HCT116 (cell line): ENCODE measurements at regions not wholly inside any gene's neighbourhood (a gene's known extent, or its start where the extent isn't known, plus 50 kb on each side); places are given as distances from the start of the nearest gene placed in this dataset.

Source experiments
- ATAC-seq: fragments of 200-7000 bp; cut with Tn5 transposase; 2 replicates; pipeline ENCODE4 v1.9.1; 2020; ENCODE audit warnings: mild to moderate bottlenecking, moderate library complexity
- BruUV-seq: library from RNA; stranded (reverse); fragments of 400-500 nt; replicated peaks from 2 replicates; lab custom pipeline; 2021; lab: Mats Ljungman, UMichigan
- CTCF ChIA-PET: fragments of 300-600 bp; sonication (Branson Sonifier 250); formaldehyde crosslinking; loops from one replicate; lab custom pipeline; 2021; ENCODE audit warnings: antibody characterized with exemption; lab: Charles Lee
- POLR2A ChIA-PET: fragments of 300-600, 350-600 bp; sonication (Branson Sonifier 250); formaldehyde crosslinking; loops from one replicate; lab custom pipeline; 2021; ENCODE audit warnings: antibody characterized with exemption; lab: Charles Lee
- RAD21 ChIA-PET, 2 experiments: fragments of 300-600 bp; sonication (Branson Sonifier 250); formaldehyde crosslinking; loops; one replicate each; lab custom pipeline; 2023; ENCODE audit warnings: low total read pairs in 2 of 2; ENCODE audit not compliant: uncharacterized antibody in 2 of 2, unreplicated experiment in 2 of 2, low non-redundant PET in 1 of 2; lab: Charles Lee
- DNase-seq: peaks from one replicate; pipeline ENCODE4 v3.0.0-alpha.2; 2010; ENCODE audit warnings: low read depth, low spot score
- H2AFZ ChIP-seq: fragments of 200-600 bp; shearing (Covaris generic), sonication (generic); 2 replicates; pipeline ENCODE4 v1.6.1; 2017; ENCODE audit warnings: low read depth, mixed run types, mixed read lengths, antibody characterized with exemption, low read length; ENCODE audit not compliant: poor library complexity, severe bottlenecking
- H3K27ac ChIP-seq: 2 replicates; pipeline ENCODE4 v1.5.1; 2012; ENCODE audit warnings: low read depth, low read length
- H3K27me3 ChIP-seq: fragments of 200-600 bp; sonication (generic); 2 replicates; pipeline ENCODE4 v1.6.1; 2016; ENCODE audit warnings: mixed run types, low read length, mixed read lengths; ENCODE audit not compliant: insufficient read depth
- H3K36me3 ChIP-seq, 2 experiments: fragments of 200-500 bp in 1 of 2; fragments of 200-600 bp in 1 of 2; sonication (Bioruptor generic) in 1 of 2; sonication (generic) in 1 of 2; 2 replicates each; pipeline versions ENCODE4 v1.5.1 to v1.6.1; 2014 to 2016; ENCODE audit warnings: low read length in 2 of 2, inconsistent platforms in 1 of 2, mixed read lengths in 1 of 2, mixed run types in 1 of 2; ENCODE audit not compliant: insufficient read depth in 2 of 2, control insufficient read depth in 1 of 2
- H3K4me1 ChIP-seq, 2 experiments: fragments of 200-600 bp in 1 of 2; sonication (generic) in 1 of 2; 2 replicates each; pipeline versions ENCODE4 v1.5.1 to v1.6.1; 2012 to 2017; ENCODE audit warnings: low read length in 2 of 2, inconsistent platforms in 1 of 2, mild to moderate bottlenecking in 1 of 2, mixed read lengths in 1 of 2, mixed run types in 1 of 2, moderate library complexity in 1 of 2; ENCODE audit not compliant: insufficient read depth in 2 of 2, control insufficient read depth in 1 of 2
- H3K4me2 ChIP-seq: fragments of 200-600 bp; sonication (generic); 2 replicates; pipeline ENCODE4 v1.6.1; 2017; ENCODE audit warnings: mixed run types, low read length, mixed read lengths
- H3K4me3 ChIP-seq, 2 experiments: fragments of 200-600 bp in 1 of 2; sonication (generic) in 1 of 2; replicated peaks in 1 of 2; 2 replicates each; pipeline ENCODE4 v1.5.1; 2011 to 2016; ENCODE audit warnings: low read length in 2 of 2, control low read depth in 1 of 2, low read depth in 1 of 2, mild to moderate bottlenecking in 1 of 2, mixed read lengths in 1 of 2, mixed run types in 1 of 2
- H3K79me2 ChIP-seq: fragments of 200-600 bp; sonication (generic); 2 replicates; pipeline ENCODE4 v1.6.1; 2017; ENCODE audit warnings: mild to moderate bottlenecking, mixed run types, low read length, moderate library complexity, mixed read lengths; ENCODE audit not compliant: insufficient read depth
- H3K9ac ChIP-seq: fragments of 200-600 bp; sonication (generic); 2 replicates; pipeline ENCODE4 v1.6.1; 2016; ENCODE audit warnings: low read length, mixed read lengths
- H3K9me2 ChIP-seq: fragments of 200-600 bp; sonication (generic), shearing (Covaris generic); 2 replicates; pipeline ENCODE4 v1.6.1; 2017; ENCODE audit warnings: mixed run types, mild to moderate bottlenecking, moderate library complexity; ENCODE audit not compliant: insufficient read depth
- H3K9me3 ChIP-seq, 2 experiments: fragments of 200-500 bp in 1 of 2; fragments of 200-600 bp in 1 of 2; sonication (Bioruptor generic) in 1 of 2; sonication (generic) in 1 of 2; 2 replicates each; pipeline ENCODE4 v1.6.1; 2014 to 2017; ENCODE audit warnings: low read length in 2 of 2, mixed read lengths in 2 of 2, inconsistent platforms in 1 of 2, low read depth in 1 of 2, mild to moderate bottlenecking in 1 of 2, mixed run types in 1 of 2, moderate library complexity in 1 of 2; ENCODE audit not compliant: control insufficient read depth in 1 of 2, insufficient read depth in 1 of 2
- H4K20me1 ChIP-seq: fragments of 200-600 bp; sonication (generic), shearing (Covaris generic); 2 replicates; pipeline ENCODE4 v1.6.1; 2017; ENCODE audit warnings: mixed run types, mild to moderate bottlenecking, moderate library complexity; ENCODE audit not compliant: insufficient read depth
- CEBPB ChIP-seq: IDR thresholded peaks from 2 replicates; pipeline ENCODE4 v1.6.1; 2012; ENCODE audit warnings: low read depth
- CTCF ChIP-seq, 3 experiments: fragments of 200-600 bp in 1 of 3; sonication (generic) in 1 of 3; IDR thresholded peaks in 2 of 3; conservative IDR thresholded peaks in 1 of 3; 2 replicates each; pipeline ENCODE4 v1.5.1; 2012 to 2017; ENCODE audit warnings: low read depth in 2 of 3, low read length in 2 of 3, antibody characterized with exemption in 1 of 3, borderline replicate concordance in 1 of 3, control low read depth in 1 of 3, mild to moderate bottlenecking in 1 of 3, mixed read lengths in 1 of 3, mixed run types in 1 of 3, moderate library complexity in 1 of 3; ENCODE audit not compliant: insufficient read depth in 1 of 3
- ELF1 ChIP-seq: IDR thresholded peaks from 2 replicates; pipeline ENCODE4 v1.6.1; 2012; ENCODE audit warnings: low read depth, borderline replicate concordance
- MAX ChIP-seq: IDR thresholded peaks from 2 replicates; pipeline ENCODE4 v1.6.1; 2012
- SP1 ChIP-seq: IDR thresholded peaks from 2 replicates; pipeline ENCODE4 v1.6.1; 2012; ENCODE audit warnings: low read depth
- SRF ChIP-seq: IDR thresholded peaks from 2 replicates; pipeline ENCODE4 v1.6.1; 2012; ENCODE audit warnings: low read depth
- TCF7L2 ChIP-seq: IDR thresholded peaks from 2 replicates; pipeline ENCODE4 v1.7.0; 2011; ENCODE audit warnings: borderline replicate concordance, inconsistent platforms; ENCODE audit not compliant: insufficient read depth, insufficient read length; ENCODE audit errors: extremely low read depth
- ZBTB33 ChIP-seq: IDR thresholded peaks from 2 replicates; pipeline ENCODE4 v1.6.1; 2011; ENCODE audit warnings: mild to moderate bottlenecking, low read length, moderate library complexity; ENCODE audit not compliant: insufficient replicate concordance; ENCODE audit errors: extremely low read depth
- ZNF274 ChIP-seq: fragments of 200-500 bp; sonication (Bioruptor generic); IDR thresholded peaks from 2 replicates; pipeline ENCODE4 v1.6.1; 2014; ENCODE audit warnings: mild to moderate bottlenecking, low read depth, low read length, inconsistent platforms
- intact Hi-C: fragments of 100-400 bp; cut with micrococcal nuclease; formaldehyde crosslinking; loops from 2 replicates; pipeline ENCODE4 v1.10.0; 2022

- ChIA-PET POLR2A (no interaction called here), CTCF (no interaction called here), RAD21 (no interaction called here)
- no peaks in the 10 kb centered on the region for H4K20me1 ChIP-seq
- no TSS peak for BruUV-seq
- H3K4me1 ChIP-seq: no peaks in the 10 kb centered on the region
- no peaks in the 10 kb centered on the region for H3K36me3 ChIP-seq
- no peak for TF ChIP-seq ELF1
- TF ChIP-seq SP1: no peak
- no peak for TF ChIP-seq ZNF274
- TF ChIP-seq ZBTB33: no peak
- TF ChIP-seq CEBPB: no peak
- no peak for TF ChIP-seq MAX
- no peak for TF ChIP-seq SRF
- DNase-seq (no peak), ATAC-seq (no peak)
- no peaks in the 10 kb centered on the region for H3K79me2 ChIP-seq
- no peak overlapping the region for H3K27ac ChIP-seq
- peaks cover 33% of the 10 kb centered on the region for H3K27me3 ChIP-seq
- no peak overlapping the region for H2AFZ ChIP-seq
- H3K4me3 ChIP-seq: no peak overlapping the region
- intact Hi-C loops: no loop called here
- H3K4me2 ChIP-seq: no peak overlapping the region
- H3K9me2 ChIP-seq: no peaks in the 10 kb centered on the region
- no peak overlapping the region for H3K9ac ChIP-seq
- H3K9me3 ChIP-seq: no peaks in the 10 kb centered on the region
Observed at GRCh38 chr2:129812071-129812470, 167.4 kb upstream of the RAB6C start.

GRCh38 chr2:129812654-129813053, 166.8 kb upstream of the RAB6C start:
- intact Hi-C loops: no loop called here
- H3K27me3 ChIP-seq: peaks cover 35% of the 10 kb centered on the region
- POLR2A ChIA-PET: no interaction called here
- no TSS peak for BruUV-seq
- no peaks in the 10 kb centered on the region for H3K4me1 ChIP-seq
- H3K79me2 ChIP-seq: no peaks in the 10 kb centered on the region
- H3K9me3 ChIP-seq: no peaks in the 10 kb centered on the region
- H2AFZ ChIP-seq: no peak overlapping the region
- H4K20me1 ChIP-seq: no peaks in the 10 kb centered on the region
- no peak overlapping the region for H3K9ac ChIP-seq
- no peaks in the 10 kb centered on the region for H3K36me3 ChIP-seq
- CTCF ChIA-PET: no interaction called here
- no peak overlapping the region for H3K4me2 ChIP-seq
- no peak overlapping the region for H3K4me3 ChIP-seq
- ATAC-seq (no peak), DNase-seq (no peak)
- H3K27ac ChIP-seq: no peak overlapping the region
- RAD21 ChIA-PET: no interaction called here
- no peaks in the 10 kb centered on the region for H3K9me2 ChIP-seq
- no peak for TF ChIP-seq TCF7L2
- TF ChIP-seq ZBTB33: no peak
- TF ChIP-seq SP1: no peak
- TF ChIP-seq CTCF (IDR thresholded peaks at IDR 0.05 in 2 of 3, conservative IDR thresholded peaks at IDR 0.05 in 1 of 3; ENCODE audit: borderline replicate concordance in 1 of 3, insufficient read depth in 1 of 3, low read depth in 2 of 3, low read length in 2 of 3): no peak
- TF ChIP-seq CEBPB: no peak
